Right cardiac atrium (tissue), 5 donors: ENCODE measurements at regions not wholly inside any gene's neighbourhood (a gene's known extent, or its start where the extent isn't known, plus 50 kb on each side); places are given as distances from the start of the nearest gene placed in this dataset.
"Not testable (repeated sequence)": the region's sequence is repeated elsewhere in the genome, so short reads cannot be mapped to it uniquely, and the experiment has no call there.

Experiments
- ATAC-seq, 2 donors: fragments of 200-7000 bp; cut with Tn5 transposase; one replicate each; pipeline versions ENCODE4 v1.8.0 to v1.9.1; 2020; ENCODE audit warnings: moderate library complexity in 2 of 2, mild to moderate bottlenecking in 1 of 2
- DNase-seq, 3 donors: peaks; one replicate each; pipeline ENCODE4 v3.0.0-alpha.2; 2020
- H3K27ac ChIP-seq: one replicate; pipeline ENCODE4 v1.5.1; 2013; ENCODE audit warnings: mild to moderate bottlenecking, low read length, control low read depth, moderate library complexity
- H3K27me3 ChIP-seq: one replicate; pipeline ENCODE4 v1.6.1; 2013; ENCODE audit not compliant: control insufficient read depth, insufficient read depth
- H3K4me1 ChIP-seq: one replicate; pipeline ENCODE4 v1.6.1; 2013; ENCODE audit warnings: low read length; ENCODE audit not compliant: control insufficient read depth, insufficient read depth
- H3K4me3 ChIP-seq: one replicate; pipeline ENCODE4 v1.5.1; 2013; ENCODE audit warnings: low read length, control low read depth
- H3K9me3 ChIP-seq: one replicate; pipeline ENCODE4 v1.6.1; 2013; ENCODE audit warnings: low read length; ENCODE audit not compliant: control insufficient read depth
- WGBS: extraction: QIAGEN DNeasy Blood & Tissue Kit; methylation state at CpG from one replicate; pipeline ENCODE4 v1.1.7; 2013; 5-methylcytosine and 5-hydroxymethylcytosine counted together
- intact Hi-C, 4 donors: fragments of 100-400 bp; cut with DNase I; formaldehyde crosslinking; loops; one replicate each; pipeline versions ENCODE4 v1.11.0 to v1.14.0; 2022 to 2023
- donor health status: healthy with polysubstance abuse.
- donor health status: DM: no; HTN: yes; CAD: no.
- donor health status: DM: no; HTN: no; CAD: no.
- donor health status: DM: no; HTN: yes; CAD: no; lungs with severe emphysema.
- donor health status: DM: yes; HTN: yes; CAD: no.

- ATAC-seq (no peak), DNase-seq (no peak)
- Histone ChIP-seq H3K4me1 (no peaks in the 10 kb centered on the region), H3K27me3 (no peaks in the 10 kb centered on the region), H3K9me3 (no peaks in the 10 kb centered on the region), H3K27ac (no peak overlapping the region), H3K4me3 (no peak overlapping the region)
- 54% methylated on average over 5 of the region's 5 CpGs for WGBS
- intact Hi-C loops = no loop called here
These were observed 118.7 kb downstream of the BEND2 start for GRCh38 chrX:18102006-18102405.

GRCh38 chrX:18101087-18101486, 119.6 kb downstream of the BEND2 start:
- Histone ChIP-seq H3K9me3 (no peaks in the 10 kb centered on the region), H3K4me1 (peaks cover 1% of the 10 kb centered on the region), H3K4me3 (no peak overlapping the region), H3K27me3 (no peaks in the 10 kb centered on the region), H3K27ac (no peak overlapping the region)
- 92% methylated on average over 5 of the region's 5 CpGs for WGBS
- no peak for DNase-seq
- ATAC-seq = no peak
- intact Hi-C loops = no loop called here

GRCh38 chrX:18099745-18100144, 120.9 kb downstream of the BEND2 start:
- H3K9me3 ChIP-seq = no peaks in the 10 kb centered on the region
- H3K27ac ChIP-seq = no peak overlapping the region
- ATAC-seq = no peak
- intact Hi-C loops = no loop called here
- DNase-seq = no peak
- no peaks in the 10 kb centered on the region for H3K27me3 ChIP-seq
- no peak overlapping the region for H3K4me3 ChIP-seq
- peaks cover 1% of the 10 kb centered on the region for H3K4me1 ChIP-seq
- 83% methylated on average over 6 of the region's 6 CpGs for WGBS

GRCh38 chrX:18098763-18099162, 121.9 kb downstream of the BEND2 start:
- intact Hi-C loops = no loop called here
- DNase-seq (peak; percentile 16 to 70 (median 69)), ATAC-seq (peak; percentile 48 to 68)
- Histone ChIP-seq H3K4me1 (peaks cover 1% of the 10 kb centered on the region), H3K27ac (peak overlapping the region; percentile 26), H3K9me3 (no peaks in the 10 kb centered on the region), H3K27me3 (no peaks in the 10 kb centered on the region), H3K4me3 (no peak overlapping the region)
- WGBS = 5% methylated on average over 14 of the region's 14 CpGs

GRCh38 chrX:18076434-18076833, 144.3 kb downstream of the BEND2 start:
- no peaks in the 10 kb centered on the region for H3K4me1 ChIP-seq
- ATAC-seq (no peak), DNase-seq (no peak)
- intact Hi-C loops = no loop called here
- H3K27ac ChIP-seq = no peak overlapping the region
- H3K4me3 ChIP-seq = no peak overlapping the region
- no peaks in the 10 kb centered on the region for H3K27me3 ChIP-seq
- no peaks in the 10 kb centered on the region for H3K9me3 ChIP-seq

GRCh38 chrX:18075603-18076002, 145.1 kb downstream of the BEND2 start:
- no peaks in the 10 kb centered on the region for H3K4me1 ChIP-seq
- intact Hi-C loops = no loop called here
- 25% methylated on average over 3 of the region's 3 CpGs for WGBS
- H3K9me3 ChIP-seq = no peaks in the 10 kb centered on the region
- no peak overlapping the region for H3K27ac ChIP-seq
- no peaks in the 10 kb centered on the region for H3K27me3 ChIP-seq
- H3K4me3 ChIP-seq = no peak overlapping the region
- no peak for ATAC-seq
- no peak for DNase-seq

- DNase-seq, H3K27me3 ChIP-seq, intact Hi-C loops, H3K4me1 ChIP-seq, H3K4me3 ChIP-seq, ATAC-seq, H3K27ac ChIP-seq, H3K9me3 ChIP-seq: not testable (repeated sequence)
- 88% methylated on average over 2 of the region's 3 CpGs for WGBS
These were observed 152.6 kb downstream of the BEND2 start for GRCh38 chrX:18068045-18068444.

GRCh38 chrX:18065956-18066355, 154.7 kb downstream of the BEND2 start:
- ATAC-seq = no peak
- no peaks in the 10 kb centered on the region for H3K4me1 ChIP-seq
- DNase-seq = no peak
- no peak overlapping the region for H3K27ac ChIP-seq
- intact Hi-C loops = no loop called here
- no peaks in the 10 kb centered on the region for H3K9me3 ChIP-seq
- no peak overlapping the region for H3K4me3 ChIP-seq
- WGBS = 25% methylated on average over 6 of the region's 6 CpGs
- H3K27me3 ChIP-seq = no peaks in the 10 kb centered on the region

- ATAC-seq = no peak
- 56% methylated on average over 1 of the region's 1 CpG for WGBS
- intact Hi-C loops = no loop called here
These were observed 169.0 kb downstream of the BEND2 start for GRCh38 chrX:18051690-18052089.

GRCh38 chrX:18047491-18047890, 173.2 kb downstream of the BEND2 start:
- H3K4me3 ChIP-seq = no peak overlapping the region
- intact Hi-C loops = no loop called here
- no peaks in the 10 kb centered on the region for H3K9me3 ChIP-seq
- H3K4me1 ChIP-seq = no peaks in the 10 kb centered on the region
- DNase-seq (no peak), ATAC-seq (no peak)
- WGBS = 43% methylated on average over 3 of the region's 3 CpGs
- no peaks in the 10 kb centered on the region for H3K27me3 ChIP-seq
- H3K27ac ChIP-seq = no peak overlapping the region

More at GRCh38 chrX:18051690-18052089, 169.0 kb downstream of the BEND2 start:
- no peaks in the 10 kb centered on the region for H3K9me3 ChIP-seq
- no peaks in the 10 kb centered on the region for H3K4me1 ChIP-seq
- no peaks in the 10 kb centered on the region for H3K27me3 ChIP-seq
- no peak overlapping the region for H3K4me3 ChIP-seq
- DNase-seq = no peak
- H3K27ac ChIP-seq = no peak overlapping the region

GRCh38 chrX:18045436-18045835, 175.2 kb downstream of the BEND2 start:
- 76% methylated on average over 2 of the region's 2 CpGs for WGBS
- DNase-seq = no peak
- H3K27me3 ChIP-seq = no peaks in the 10 kb centered on the region
- no peaks in the 10 kb centered on the region for H3K9me3 ChIP-seq
- H3K27ac ChIP-seq = no peak overlapping the region
- no peak overlapping the region for H3K4me3 ChIP-seq
- intact Hi-C loops = no loop called here
- H3K4me1 ChIP-seq = no peaks in the 10 kb centered on the region
- no peak for ATAC-seq

- Histone ChIP-seq H3K27me3 (no peaks in the 10 kb centered on the region), H3K4me1 (no peaks in the 10 kb centered on the region), H3K27ac (no peak overlapping the region), H3K4me3 (no peak overlapping the region), H3K9me3 (no peaks in the 10 kb centered on the region)
- DNase-seq (no peak), ATAC-seq (no peak)
- 63% methylated on average over 5 of the region's 5 CpGs for WGBS
- intact Hi-C loops = no loop called here
These were observed 177.9 kb downstream of the BEND2 start for GRCh38 chrX:18042776-18043175.
